Fibroblast of mammary gland (primary cell): ENCODE measurements at regions not wholly inside any gene's neighbourhood (a gene's known extent, or its start where the extent isn't known, plus 50 kb on each side); places are given as distances from the start of the nearest gene placed in this dataset.

Experiments used
- DNase-seq: peaks from one replicate; pipeline ENCODE4 v3.0.0-alpha.2; 2010; ENCODE audit warnings: low read depth
- H3K4me3 ChIP-seq: 2 replicates; pipeline ENCODE4 v1.5.1; 2011; ENCODE audit warnings: low read depth, mild to moderate bottlenecking, low read length, moderate library complexity; ENCODE audit not compliant: control insufficient read depth
- TF ChIP-seq, protein P1 (sequence below): conservative IDR thresholded peaks from 2 replicates; pipeline ENCODE4 v1.5.1; 2011; ENCODE audit warnings: low read depth, low read length, inconsistent platforms; ENCODE audit not compliant: control insufficient read depth, insufficient read depth

DNA sequence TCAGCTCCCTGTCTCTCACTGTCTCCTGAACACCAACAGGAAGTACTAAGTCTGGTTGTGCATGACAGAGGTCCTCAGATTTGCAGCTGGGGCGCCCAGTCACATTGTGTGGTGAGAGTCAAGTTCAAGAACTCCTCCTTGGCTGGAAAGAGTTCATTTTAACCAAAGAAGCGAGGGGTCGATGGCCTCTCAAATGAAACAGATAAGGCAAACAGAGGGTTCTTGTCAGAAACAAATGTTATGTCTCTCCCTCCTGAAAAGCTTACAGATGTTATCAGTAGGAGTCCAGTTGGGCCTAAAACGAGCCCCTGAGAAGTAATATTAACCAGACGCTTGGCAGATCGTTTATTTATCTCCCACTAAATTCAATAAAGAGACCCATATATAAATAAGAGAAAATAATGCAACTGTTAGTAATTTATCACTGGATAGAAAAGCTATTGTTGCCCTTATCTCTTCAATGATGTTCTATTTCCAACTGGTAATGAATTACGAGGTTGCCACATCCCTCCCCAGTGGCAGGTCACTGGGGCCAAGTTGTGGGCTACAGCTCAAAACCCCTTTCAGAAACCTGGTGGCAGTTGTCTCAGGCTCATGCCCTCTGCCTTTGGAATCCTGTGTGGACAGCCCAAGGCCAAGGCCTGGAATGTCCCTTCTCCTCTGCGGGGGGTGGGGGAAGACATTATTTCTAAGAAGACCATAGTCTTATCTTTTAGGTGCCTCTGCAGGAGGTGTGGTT lies 307.5 kb upstream of the DYNLRB2 start:
- TF ChIP-seq, protein P1, sequence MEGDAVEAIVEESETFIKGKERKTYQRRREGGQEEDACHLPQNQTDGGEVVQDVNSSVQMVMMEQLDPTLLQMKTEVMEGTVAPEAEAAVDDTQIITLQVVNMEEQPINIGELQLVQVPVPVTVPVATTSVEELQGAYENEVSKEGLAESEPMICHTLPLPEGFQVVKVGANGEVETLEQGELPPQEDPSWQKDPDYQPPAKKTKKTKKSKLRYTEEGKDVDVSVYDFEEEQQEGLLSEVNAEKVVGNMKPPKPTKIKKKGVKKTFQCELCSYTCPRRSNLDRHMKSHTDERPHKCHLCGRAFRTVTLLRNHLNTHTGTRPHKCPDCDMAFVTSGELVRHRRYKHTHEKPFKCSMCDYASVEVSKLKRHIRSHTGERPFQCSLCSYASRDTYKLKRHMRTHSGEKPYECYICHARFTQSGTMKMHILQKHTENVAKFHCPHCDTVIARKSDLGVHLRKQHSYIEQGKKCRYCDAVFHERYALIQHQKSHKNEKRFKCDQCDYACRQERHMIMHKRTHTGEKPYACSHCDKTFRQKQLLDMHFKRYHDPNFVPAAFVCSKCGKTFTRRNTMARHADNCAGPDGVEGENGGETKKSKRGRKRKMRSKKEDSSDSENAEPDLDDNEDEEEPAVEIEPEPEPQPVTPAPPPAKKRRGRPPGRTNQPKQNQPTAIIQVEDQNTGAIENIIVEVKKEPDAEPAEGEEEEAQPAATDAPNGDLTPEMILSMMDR = no peak
- DNase-seq = no peak
- no peak overlapping the region for H3K4me3 ChIP-seq

DNA sequence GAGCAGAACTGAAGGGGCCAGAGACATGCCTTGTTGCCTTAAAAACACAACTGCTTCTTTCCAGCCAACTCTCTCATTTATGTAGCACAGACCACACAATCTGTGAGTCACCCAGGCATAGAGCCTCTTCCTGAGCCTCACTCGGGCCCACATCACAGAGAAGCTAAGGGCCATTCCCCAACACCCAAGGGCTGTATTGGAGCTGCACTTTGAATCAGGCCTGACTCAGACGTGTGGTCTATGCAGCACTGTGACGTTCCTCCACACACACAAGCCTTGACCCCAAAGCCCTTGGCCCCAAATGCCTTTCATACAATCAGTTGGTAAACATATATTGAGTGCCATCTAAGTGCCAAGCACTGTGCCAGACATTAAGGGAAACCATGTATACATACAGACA lies 308.9 kb upstream of the DYNLRB2 start:
- no peak overlapping the region for H3K4me3 ChIP-seq
- peak; percentile 90 for DNase-seq
- TF ChIP-seq, protein P1 = no peak

DNA sequence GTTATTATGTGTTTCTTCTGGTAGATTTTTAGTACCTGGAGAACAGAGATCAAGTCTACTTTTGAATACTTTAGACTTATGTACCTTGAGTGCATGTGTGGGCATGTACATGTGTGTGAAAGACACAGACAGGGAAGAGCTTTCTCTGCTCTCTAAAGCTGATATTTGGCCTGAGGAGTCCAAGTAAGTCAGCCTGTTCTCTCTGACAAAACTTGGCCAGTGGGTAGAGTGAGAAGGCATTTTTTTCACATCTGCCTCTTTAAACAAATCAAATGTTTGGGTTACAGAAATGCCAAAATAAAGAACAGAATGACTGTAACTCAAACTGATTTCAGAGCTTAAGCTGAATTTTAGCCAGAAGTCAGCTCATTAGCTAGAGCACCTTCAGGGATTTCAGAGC lies 309.7 kb upstream of the DYNLRB2 start:
- DNase-seq = peak; percentile 15
- no peak overlapping the region for H3K4me3 ChIP-seq
- TF ChIP-seq, protein P1 = no peak

DNA sequence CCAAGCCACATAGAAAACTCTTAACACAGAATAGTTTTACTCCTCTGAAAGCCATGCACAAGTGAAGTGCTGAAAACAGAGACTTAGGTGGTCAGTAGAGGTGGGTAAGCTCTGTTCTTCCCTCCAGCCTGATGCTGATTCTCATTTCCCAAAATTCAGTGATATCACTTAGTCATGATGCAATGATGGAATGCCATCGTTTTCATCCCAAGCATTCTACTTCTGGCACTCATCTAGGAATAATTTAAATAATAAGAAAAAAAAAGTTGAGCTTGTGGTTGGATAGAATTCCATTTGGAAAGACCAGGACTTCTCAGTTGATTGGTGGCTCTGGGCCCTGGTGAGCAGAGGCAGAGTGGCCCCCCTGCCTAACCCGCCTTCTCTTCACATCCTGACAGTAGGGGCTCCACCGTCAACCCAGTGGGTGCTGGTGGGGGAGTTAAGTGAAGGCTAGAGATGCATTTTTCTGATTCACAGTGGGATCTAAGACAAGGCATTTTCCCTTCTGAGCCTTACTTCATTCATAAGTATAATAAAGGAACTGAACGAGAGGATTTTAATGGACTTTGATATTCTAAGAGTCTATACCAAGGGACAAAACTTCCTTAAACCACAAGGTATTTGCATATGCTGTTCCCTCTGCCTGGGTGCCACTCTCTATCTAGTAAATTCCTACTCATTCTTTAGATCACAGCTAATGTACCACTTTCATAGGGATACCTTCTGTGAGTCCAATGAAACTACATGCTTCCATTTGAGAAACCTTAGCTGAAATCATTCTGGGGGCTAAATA lies 310.3 kb upstream of the DYNLRB2 start:
- no peak overlapping the region for H3K4me3 ChIP-seq
- TF ChIP-seq, protein P1 = no peak
- DNase-seq = no peak

DNA sequence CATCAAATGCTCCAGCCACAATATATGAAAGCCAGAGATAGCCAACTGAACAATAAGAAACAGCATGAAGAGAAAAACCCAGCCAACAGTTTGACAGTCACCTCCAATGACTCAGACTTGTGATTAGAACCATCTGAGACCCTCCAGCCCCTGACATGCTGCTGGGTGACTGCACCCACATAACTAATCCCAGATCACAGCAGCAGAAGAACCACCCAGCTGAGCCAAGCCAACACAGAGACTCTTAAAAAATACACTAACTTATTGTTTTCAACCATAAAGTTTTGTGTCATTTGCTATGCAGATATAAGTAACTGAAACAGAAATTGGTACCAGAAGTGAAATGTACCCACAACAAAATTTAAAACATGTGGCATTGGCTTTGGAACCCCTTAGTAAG lies 314.3 kb upstream of the DYNLRB2 start:
- no peak overlapping the region for H3K4me3 ChIP-seq
- TF ChIP-seq, protein P1 = no peak

DNA sequence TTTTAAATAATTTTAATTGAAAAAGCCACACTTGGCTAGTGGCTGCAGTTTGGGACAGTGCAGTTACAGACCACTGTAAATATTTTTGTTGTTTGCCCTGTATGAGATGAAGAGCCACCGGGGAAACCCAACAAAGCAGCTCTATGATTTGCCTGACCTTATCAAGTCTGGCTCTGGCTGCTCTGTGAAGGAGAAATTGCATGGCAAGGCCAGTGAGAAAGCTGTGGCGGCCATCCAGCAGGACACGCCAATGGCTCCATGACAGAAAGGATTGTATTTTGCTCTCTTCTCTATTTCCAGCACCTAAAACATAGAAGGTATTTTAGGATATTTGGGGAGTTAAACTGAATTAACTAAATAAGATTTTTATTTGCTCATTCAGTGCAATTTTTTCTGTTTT lies 330.0 kb upstream of the DYNLRB2 start:
- H3K4me3 ChIP-seq = no peak overlapping the region
- no peak for DNase-seq
- TF ChIP-seq, protein P1 = no peak

More for the DNA sequence above, 314.3 kb upstream of the DYNLRB2 start:
- no peak for DNase-seq
